Upper lobe of right lung (tissue), 1 donor: ENCODE measurements at regions not wholly inside any gene's neighbourhood (a gene's known extent, or its start where the extent isn't known, plus 50 kb on each side); places are given as distances from the start of the nearest gene placed in this dataset.

Source experiments
- ATAC-seq: fragments of 200-7000 bp; cut with Tn5 transposase; one replicate; pipeline ENCODE4 v1.9.1; 2020; ENCODE audit warnings: mild to moderate bottlenecking, moderate library complexity
- DNase-seq: peaks from one replicate; pipeline ENCODE4 v3.0.0-alpha.2; 2020
- H3K27ac ChIP-seq: fragments of 200-600 bp; one replicate; pipeline ENCODE4 v1.8.0; 2022
- H3K27me3 ChIP-seq: fragments of 200-600 bp; one replicate; pipeline ENCODE4 v1.8.0; 2022; ENCODE audit warnings: mild to moderate bottlenecking
- H3K36me3 ChIP-seq: fragments of 200-600 bp; one replicate; pipeline ENCODE4 v1.8.0; 2022
- H3K4me1 ChIP-seq: fragments of 200-600 bp; one replicate; pipeline ENCODE4 v1.8.0; 2022
- H3K4me3 ChIP-seq: fragments of 200-600 bp; one replicate; pipeline ENCODE4 v1.8.0; 2022; ENCODE audit warnings: mild to moderate bottlenecking
- H3K9me3 ChIP-seq: fragments of 200-600 bp; one replicate; pipeline ENCODE4 v1.8.0; 2022
- intact Hi-C: fragments of 100-400 bp; cut with DNase I; formaldehyde crosslinking; loops from one replicate; pipeline ENCODE4 v1.11.0; 2022
- TF ChIP-seq, protein P1 (sequence below): fragments of 200-600 bp; IDR thresholded peaks from one replicate; pipeline ENCODE4 v1.8.0; 2022; ENCODE audit warnings: antibody characterized with exemption
- donor health status: DM: no; HTN: yes; CAD: no; lungs with severe emphysema.

DNA sequence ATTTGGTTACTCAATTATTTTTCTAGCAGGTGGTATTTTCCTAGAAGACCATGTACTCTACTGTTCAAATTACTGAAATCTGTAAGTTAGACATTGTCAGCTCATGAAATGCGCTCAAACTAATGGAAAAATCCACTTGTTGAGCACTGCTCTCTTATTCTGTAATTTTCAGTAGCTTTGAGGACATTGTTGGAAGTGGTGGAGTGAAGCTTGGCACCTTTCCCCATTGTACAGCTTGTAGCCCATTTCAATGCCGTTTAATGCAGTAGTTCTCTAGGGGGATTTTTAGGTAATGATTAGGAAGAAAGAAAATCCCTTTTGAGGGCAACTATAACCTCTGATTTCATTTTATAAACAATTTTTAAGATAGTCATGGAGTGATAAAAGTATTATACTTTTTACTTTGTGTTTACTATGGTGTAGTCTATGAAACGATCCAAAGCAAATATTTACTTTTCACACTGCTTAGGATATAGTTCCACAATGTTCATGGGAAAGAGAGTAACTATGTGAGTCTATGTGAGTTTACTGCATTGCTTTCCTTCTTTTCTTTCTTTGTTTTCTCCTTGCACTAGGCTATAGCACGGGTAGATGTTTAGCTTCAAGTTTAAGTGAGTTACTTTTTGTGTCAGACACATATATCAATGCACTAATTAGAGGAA, 165.8 kb upstream of the ANKH start:
- DNase-seq (no peak), ATAC-seq (no peak)
- Histone ChIP-seq H3K27me3 (no peaks in the 10 kb centered on the region), H3K4me3 (no peak overlapping the region), H3K36me3 (no peaks in the 10 kb centered on the region), H3K4me1 (no peaks in the 10 kb centered on the region), H3K27ac (no peak overlapping the region), H3K9me3 (peaks cover 6% of the 10 kb centered on the region)
- TF ChIP-seq, protein P1, sequence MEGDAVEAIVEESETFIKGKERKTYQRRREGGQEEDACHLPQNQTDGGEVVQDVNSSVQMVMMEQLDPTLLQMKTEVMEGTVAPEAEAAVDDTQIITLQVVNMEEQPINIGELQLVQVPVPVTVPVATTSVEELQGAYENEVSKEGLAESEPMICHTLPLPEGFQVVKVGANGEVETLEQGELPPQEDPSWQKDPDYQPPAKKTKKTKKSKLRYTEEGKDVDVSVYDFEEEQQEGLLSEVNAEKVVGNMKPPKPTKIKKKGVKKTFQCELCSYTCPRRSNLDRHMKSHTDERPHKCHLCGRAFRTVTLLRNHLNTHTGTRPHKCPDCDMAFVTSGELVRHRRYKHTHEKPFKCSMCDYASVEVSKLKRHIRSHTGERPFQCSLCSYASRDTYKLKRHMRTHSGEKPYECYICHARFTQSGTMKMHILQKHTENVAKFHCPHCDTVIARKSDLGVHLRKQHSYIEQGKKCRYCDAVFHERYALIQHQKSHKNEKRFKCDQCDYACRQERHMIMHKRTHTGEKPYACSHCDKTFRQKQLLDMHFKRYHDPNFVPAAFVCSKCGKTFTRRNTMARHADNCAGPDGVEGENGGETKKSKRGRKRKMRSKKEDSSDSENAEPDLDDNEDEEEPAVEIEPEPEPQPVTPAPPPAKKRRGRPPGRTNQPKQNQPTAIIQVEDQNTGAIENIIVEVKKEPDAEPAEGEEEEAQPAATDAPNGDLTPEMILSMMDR: no peak
- intact Hi-C loops: no loop called here

DNA sequence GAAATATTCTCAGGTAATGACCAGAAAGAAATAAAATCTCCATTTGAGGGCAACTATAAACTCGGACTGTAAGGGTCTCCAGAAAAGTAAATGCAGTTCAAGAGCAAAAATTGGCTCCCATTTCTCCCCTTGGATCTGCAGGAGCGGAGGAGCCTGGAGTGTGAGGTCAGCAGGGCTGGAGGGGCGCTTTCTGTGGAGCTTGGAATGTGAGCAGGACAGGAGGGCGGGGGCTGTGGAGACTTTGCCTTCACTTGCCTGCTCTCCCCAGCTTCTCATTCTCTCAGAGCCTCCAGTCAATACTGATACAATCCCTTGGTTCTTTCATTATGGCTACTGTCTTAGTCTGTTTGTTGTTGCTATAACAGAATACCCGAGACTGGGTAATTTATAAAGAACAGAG, 162.8 kb upstream of the ANKH start:
- no peak for ATAC-seq
- H3K4me3 ChIP-seq: no peak overlapping the region
- intact Hi-C loops: no loop called here

DNA sequence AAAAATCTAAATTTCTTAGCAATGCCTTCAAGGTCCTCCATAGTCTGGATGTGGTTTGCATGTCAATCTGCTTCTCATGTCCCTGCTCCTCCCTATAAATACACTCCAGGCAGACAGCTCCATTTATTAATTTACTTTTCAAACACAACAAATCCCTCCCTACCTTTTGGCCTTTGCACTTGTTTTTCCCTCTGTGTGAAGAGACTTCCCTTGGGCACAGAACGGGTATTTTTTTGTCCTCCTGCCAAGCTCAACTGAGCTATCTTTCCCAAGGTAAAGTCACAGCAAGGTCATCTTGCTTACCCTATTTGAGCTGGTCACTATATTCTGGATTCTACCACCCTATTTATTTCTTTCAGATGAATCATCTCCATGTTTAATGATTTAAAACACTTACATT, 159.6 kb upstream of the ANKH start:
- DNase-seq (no peak), ATAC-seq (no peak)
- Histone ChIP-seq H3K4me3 (no peak overlapping the region), H3K4me1 (no peaks in the 10 kb centered on the region), H3K27ac (no peak overlapping the region), H3K36me3 (no peaks in the 10 kb centered on the region), H3K9me3 (no peaks in the 10 kb centered on the region), H3K27me3 (peaks cover 10% of the 10 kb centered on the region)
- TF ChIP-seq, protein P1: no peak
- intact Hi-C loops: no loop called here

More for the DNA sequence above, 162.8 kb upstream of the ANKH start:
- peaks cover 6% of the 10 kb centered on the region for H3K9me3 ChIP-seq
- no peaks in the 10 kb centered on the region for H3K4me1 ChIP-seq
- H3K27ac ChIP-seq: no peak overlapping the region
- TF ChIP-seq, protein P1: no peak
- H3K36me3 ChIP-seq: no peaks in the 10 kb centered on the region
- H3K27me3 ChIP-seq: peaks cover 5% of the 10 kb centered on the region
- DNase-seq: no peak

DNA sequence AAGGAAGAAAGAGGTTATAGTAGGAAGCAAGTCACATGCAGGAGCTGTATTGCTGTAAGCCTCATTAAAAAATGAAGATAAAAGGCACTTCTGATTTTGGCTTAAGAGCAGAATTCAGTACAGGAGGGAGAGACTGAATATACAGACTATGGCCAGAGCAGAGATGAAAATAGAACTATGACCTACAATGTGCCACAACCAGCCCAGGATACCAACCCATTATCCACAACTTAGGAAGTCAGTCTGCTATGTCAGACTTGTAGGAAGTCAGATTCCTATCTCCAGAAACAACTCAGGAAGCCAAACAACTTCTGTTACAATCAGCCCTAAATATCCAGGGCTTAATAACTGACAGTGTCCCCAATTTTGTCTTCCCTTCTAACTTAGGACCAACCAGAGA, 156.2 kb upstream of the ANKH start:
- H3K27me3 ChIP-seq: peaks cover 10% of the 10 kb centered on the region
- no peaks in the 10 kb centered on the region for H3K4me1 ChIP-seq
- ATAC-seq (no peak), DNase-seq (no peak)
- no peaks in the 10 kb centered on the region for H3K9me3 ChIP-seq
- TF ChIP-seq, protein P1: no peak
- intact Hi-C loops: no loop called here
- H3K36me3 ChIP-seq: no peaks in the 10 kb centered on the region
- H3K4me3 ChIP-seq: no peak overlapping the region
- no peak overlapping the region for H3K27ac ChIP-seq

DNA sequence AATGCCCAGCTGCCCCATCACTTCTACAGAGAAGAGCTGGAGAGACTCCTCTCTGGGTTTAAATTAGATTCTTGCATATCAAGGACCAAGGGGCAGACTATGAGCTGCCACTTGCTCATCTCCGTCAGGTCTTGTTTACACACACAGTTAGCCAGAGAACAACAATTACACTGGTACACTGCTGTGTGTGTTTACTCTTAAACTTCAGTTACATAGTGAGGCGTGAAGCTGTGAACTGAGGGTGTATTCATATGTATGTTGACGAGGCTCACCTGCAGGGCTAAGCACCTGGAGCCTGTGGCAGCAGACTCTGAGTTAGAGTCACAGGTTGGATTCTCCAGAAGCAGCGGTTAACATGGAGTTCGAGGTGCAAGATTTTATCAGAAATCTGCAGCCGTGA, 155.4 kb upstream of the ANKH start:
- intact Hi-C loops: no loop called here
- DNase-seq: no peak
- H3K27me3 ChIP-seq: peaks cover 10% of the 10 kb centered on the region
- H3K27ac ChIP-seq: no peak overlapping the region
- no peak for ATAC-seq
- no peaks in the 10 kb centered on the region for H3K36me3 ChIP-seq
- TF ChIP-seq, protein P1: no peak
- H3K4me1 ChIP-seq: no peaks in the 10 kb centered on the region
- H3K9me3 ChIP-seq: no peaks in the 10 kb centered on the region
- no peak overlapping the region for H3K4me3 ChIP-seq
